NCI-H748 treated with DMSO at 0.1 percent for 48 hours (cell line): ENCODE measurements at regions not wholly inside any gene's neighbourhood (a gene's known extent, or its start where the extent isn't known, plus 50 kb on each side); places are given as distances from the start of the nearest gene placed in this dataset.
A peak's percentile ranks its signal among the peaks of the same experiment; 100 is the strongest.

Experiments
- DNase-seq: peaks from one replicate; lab custom pipeline; 2025; lab: John Stamatoyannopoulos, UW

DNA sequence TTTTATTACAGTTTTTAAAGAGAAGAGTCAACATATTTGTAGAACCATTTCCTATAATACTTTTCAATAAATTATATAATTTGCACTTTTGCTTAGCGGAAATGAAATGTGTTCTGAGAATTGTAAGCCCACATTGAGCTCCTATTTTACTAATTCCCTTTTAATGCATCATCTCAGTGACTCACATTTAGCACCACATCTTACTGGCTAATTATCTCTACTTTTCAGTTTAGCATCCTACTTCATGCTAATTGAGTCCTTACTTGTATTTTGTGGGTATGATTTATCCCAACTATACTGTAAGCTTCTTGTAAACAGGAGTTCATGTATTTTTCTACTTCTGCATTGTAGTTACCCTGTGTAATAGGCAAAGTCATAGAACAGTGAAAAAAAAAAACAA lies 67.5 kb downstream of the TMX1 start:
- DNase-seq: no peak

DNA sequence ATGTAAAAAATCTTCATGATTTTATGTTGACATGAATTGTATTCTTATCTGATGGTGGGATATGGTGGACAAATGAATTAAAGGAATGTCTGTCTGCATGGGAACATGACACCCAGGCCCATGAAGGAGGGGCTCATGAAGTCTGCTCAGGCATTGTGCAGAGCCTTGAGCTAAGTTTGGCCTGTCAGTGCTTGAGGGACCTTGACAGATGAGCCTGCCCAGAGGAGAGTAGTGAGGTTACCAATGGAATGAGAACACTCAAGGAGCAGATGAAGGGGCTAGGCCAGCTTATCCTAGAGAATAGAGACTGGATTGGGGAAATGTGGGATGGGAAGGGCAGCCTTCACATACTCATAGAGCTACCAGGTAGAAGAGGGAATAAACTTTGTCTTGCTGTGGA lies 68.8 kb downstream of the TMX1 start:
- no peak for DNase-seq

DNA sequence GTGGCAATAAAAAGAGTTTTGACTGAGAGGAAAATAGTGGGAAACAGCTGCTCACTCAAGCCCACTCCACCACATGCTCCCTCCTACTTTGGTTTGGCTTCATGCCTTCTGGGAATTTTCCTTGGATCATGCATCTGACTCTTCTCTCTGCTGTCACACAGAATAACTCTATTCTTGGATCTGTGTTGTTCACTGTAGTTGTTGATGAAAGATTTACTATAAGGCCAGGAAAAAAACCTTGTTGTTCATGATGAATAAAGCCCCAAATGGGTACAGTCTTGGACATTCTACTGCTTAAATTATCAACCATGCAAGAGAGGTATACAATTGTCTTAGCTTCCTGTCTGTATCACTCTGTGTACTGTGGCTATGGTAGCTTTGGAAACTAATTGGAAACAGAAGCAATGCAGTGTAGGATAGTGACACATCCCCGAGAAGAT lies 70.5 kb downstream of the TMX1 start:
- no peak for DNase-seq

DNA sequence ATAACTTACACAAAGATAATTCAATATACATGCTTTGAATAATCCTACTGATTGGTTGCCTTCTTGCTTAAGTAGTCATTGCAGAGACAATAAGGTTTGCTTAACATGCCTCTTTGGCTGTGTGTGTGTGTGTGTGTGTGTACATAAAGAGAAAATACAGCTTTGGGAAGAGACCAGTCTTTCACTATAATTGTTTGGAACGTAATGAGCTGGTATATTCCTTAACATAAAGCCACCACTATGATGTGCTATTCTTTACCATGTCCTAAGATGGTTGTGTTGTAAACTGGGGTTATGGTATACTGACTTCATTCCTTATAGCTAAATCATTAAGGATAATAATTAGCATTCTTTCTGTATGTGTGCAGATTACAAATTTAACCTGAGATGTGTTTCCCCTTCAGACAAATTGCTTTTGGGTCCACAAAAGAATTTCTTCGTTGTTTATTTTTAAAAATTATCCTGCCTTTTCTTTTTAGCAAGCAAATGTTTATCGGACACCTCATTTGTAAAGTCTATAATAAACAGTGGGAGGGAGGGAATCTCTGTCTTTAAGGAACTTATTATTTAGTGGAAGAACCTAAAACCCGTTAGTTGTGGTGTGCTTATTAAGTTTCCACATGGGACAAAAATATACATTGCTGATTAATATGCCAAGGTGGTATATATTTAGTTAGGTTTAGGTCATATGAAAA lies 74.4 kb downstream of the TMX1 start:
- no peak for DNase-seq

DNA sequence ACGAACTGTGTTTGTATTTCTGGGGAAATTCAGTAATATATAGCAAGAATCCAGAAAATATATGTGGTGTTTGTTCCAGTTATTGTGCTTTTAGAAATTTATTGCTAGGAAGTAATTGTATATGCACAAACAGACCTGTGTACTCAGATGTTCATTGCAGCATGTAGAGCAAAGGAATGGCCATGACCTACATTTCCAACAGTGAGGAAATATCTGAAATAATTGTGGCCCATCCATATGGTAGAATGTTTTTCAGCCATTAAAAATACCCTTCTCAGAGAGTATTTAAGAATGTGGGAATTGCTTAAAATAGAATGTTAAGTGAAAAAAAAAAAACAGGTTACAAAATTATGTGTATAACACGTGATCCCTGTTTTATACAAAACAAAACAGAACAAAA lies 77.3 kb downstream of the TMX1 start:
- DNase-seq: no peak

DNA sequence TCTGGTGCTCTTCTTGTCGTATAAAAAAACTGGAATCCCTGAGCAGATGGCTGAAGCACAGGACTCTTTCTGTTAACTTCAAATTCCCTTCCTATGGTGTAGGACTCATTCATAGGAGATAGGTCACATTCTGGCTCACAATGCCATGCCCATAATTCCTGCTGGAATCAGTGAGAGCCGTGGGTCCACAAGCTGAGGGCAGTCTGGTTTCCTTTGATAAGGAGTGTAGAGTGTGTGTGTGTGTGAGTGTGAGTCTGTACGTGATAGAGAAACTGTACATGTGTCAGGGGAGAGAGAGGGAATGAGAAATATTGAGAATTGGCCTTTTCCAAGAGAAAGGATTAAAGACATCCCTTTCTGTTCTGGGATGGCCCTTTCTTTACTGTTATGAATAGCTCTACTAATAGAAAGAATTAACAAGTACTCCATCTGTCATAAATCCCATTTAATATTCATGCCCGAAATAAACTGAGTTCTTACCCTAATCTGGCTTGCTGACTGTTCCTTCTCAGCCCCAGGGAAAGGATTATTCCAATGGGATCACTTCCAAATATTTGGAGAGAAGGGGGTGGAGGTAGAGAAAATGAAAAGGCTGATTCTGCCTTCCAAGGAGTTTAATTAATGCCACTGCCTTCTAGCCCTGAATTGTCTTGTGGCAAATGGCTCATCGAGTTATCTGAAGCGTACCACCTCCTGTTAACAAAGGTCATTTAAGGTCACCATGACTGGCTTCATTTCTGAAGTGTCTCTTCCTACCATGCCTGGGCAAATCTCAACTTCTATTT lies 79.0 kb downstream of the TMX1 start:
- no peak for DNase-seq

DNA sequence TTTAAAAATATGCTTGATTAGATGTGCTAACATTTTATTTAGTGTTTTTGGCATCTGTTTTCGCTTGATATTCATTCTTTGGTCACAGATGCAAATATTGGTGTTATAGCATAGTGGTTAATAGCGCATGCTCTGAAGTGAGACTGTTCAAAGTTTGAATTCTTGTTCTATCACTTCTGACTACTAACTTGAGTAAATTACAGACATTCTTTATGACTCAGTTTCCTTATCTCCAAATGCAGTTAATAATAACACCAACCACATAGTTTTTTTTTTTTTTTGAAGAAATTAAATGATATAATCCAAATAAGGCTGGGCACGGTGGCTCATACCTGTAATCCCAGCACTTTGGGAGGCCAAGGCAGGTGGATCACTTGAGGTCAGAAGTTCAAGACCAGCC lies 81.0 kb downstream of the TMX1 start:
- no peak for DNase-seq

DNA sequence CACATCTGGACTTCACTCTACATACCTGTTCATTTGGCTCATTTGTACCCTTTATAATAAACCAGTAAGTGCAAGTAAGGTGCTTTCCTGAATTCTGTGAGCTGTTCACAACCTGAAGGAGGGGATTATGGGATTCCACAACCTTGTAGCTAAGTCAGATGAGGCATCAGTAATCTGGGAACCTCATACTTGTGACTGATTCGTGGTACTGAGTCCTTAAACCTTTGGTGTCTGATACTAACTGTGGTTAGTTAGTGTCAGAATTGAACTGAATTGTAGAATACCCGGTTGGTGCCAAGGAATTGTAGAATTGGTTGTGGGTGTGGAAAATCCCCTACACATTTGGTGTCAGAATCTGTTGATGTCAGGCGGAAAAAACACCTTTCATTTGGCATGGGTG lies 83.4 kb downstream of the TMX1 start:
- DNase-seq: no peak

DNA sequence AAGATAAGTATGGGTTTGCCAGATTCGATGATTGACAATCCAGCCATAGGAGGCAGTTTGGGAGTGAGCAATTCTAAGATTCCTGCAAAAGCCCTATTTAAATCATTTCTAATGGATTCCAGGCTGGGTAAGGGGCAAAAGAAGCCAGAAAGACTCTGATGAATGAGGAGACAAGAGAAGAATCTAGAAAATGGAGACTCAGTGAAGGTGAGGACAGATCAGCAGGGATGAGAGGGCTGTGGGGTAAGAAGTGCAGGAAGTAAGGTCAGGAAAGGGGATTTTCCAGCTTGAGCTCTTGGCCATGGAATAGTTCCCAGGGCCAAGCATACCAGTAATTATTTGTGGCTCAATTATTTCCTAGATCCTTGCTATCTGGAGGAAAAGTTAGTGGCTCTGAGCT lies 87.3 kb downstream of the TMX1 start:
- no peak for DNase-seq

DNA sequence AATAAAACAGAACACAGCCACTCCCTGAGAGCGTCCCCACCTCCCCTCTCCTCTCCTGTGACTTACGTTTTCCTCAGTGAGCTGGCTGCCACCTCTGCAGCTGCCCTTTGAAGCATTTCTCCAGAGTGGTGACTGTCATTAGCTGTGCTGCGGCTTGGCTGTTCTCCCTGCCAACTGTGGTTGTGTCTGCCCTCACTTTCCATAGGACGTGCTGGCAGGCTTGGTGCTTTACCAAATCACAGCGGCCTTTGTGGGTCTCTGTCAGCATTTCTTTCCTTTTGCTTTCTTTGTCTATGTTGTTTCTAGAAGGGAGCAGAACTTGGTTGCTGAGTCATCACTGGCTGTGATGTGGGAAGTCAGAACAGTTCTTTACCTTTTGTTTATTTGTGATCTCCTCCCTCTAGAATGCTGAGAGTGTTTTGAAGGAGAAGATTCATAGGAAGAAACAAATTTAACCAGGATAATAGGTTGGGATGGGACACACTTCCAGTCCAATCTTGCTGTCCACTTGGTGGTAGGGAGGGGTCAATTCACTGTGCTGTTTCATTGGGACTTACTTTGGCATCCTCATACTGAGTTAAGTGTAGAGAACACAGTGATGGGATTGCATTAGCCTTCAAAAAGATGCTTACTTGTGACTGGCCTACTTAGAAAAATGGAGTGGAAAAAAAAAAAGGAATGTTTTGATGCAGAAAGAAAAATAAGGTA lies 88.2 kb downstream of the TMX1 start:
- DNase-seq: no peak

DNA sequence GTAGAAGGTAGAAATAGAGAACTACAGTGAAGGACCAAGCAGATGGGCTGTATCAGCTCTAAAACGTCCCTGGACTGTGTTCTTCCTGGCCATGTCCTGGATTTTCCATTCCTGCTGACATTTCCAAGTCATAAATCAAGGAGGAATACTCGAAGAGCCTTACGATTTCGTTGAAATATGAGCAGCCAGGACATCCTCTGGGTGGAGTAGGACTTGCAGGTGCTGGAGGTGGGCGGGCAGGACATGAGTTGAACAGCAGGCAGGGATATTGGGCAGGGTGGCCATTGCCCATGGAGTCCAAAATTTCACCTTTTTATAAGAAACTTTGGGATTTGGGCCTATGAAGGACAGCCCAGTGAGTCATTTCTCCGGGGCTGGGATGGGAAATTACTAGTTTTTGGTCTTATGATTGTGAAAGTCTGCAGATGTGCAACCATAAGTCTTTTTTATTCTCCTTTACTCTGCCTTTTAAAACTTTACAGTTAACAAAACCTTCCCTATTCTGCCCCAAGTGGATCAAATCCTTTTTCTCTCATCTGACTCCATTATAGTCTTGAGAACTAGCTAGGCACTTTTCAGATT lies 88.8 kb downstream of the TMX1 start:
- DNase-seq: no peak

DNA sequence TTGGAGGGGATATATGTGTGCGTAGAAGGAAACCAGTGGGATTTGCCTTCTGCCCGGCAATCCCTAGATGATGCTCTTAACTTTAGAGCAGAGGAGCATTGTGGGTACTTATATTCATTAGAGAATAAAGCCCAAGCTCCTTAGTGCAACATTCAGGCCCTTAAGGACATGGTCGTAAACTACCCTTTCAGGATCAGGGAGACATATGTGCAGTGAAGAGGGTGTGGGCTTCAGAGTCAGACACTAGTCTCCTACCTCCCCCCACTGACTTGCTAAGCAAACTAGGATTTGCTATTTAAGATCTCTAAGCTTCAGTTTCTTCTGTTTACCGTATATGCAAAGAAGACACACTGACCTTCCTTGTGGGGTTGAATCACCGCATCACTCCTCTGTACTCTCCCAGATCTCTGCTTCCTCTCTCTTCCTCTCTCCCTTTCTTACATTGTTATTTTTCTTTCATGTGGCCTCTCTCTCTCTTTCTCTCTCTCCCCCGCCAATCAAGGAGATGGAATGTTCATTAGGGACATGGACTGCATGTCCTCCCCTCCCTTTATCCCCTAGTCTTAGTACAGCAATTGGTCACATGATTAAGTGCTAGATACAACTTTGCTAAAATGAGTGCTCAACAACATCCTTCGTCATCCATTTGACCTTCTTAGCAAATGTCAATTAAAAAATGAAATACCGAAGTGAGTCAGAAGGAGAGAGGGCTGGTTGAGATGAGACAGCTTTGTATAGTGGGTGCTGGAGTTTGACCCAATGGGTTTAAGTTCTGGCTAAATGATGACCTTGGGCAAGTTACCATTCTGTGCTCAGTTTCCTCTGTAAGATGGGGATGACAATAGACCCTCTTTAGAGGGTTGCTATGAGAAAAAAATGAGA lies 91.7 kb downstream of the TMX1 start:
- no peak for DNase-seq

DNA sequence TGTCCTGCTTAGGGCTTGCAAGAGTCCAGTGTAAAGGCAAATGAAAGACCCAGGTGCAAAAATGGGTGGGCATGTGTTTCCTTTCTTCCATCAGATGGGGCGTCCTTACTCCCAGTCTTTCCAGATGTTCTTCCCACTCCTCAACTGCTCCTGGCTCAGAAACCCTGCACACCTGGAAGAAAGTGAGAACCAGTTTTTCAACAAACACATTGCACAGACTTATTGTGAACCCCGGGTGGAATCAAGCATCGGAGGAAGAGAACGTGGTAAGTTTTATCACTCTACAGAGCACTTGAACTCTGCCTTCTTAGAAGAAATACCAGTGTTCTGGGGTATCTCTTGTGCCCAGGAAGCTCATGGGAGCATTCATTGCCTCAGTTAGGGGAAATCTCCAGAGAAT lies 93.3 kb downstream of the TMX1 start:
- no peak for DNase-seq

DNA sequence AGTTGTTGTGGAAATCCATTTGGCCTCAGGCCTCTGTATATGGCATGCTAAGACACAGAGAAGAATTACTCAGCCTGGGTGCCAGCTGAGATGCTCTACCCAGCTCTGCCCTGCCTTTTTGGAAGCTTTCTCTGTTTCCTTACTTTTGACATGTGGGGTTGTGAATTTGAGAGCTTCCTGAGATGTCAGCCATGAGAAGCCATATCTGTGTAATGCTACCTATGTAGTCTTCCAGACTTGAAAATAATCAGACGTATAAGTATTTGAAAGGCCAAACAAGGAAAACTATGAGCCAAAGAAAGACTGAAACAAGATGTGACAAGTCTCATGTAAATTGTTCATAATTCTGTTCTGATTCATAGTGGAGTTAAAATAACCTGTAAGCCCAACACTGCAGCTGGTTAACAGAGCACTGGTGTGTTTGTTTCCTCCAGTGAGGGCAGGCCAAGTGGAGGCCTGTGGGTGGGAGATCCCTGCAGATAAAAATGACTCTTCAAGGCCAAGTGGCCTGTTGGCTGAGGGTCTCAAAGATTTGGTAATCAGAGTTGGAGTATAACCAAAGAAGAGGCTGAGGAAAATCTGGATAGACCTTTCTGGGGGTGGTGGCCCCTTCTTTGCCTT lies 94.0 kb downstream of the TMX1 start:
- DNase-seq: no peak

DNA sequence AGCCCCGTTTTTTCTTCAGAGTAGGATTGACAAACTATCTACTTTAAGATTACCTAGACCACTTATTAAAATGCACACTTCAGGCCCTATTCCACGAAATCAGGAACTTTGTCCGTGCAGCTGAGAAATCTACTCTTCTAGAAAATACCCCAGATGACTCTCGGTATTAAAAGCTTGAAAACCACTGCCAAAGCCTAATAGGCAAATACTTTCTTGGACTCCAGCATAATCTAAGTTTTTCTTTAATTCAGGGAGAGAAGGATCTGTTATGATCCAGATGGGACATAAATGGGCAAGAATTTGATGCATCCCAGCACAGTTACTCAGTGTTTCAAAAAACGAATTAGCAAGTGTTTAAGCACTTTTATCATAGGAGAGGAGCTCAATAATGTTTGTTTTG lies 94.5 kb downstream of the TMX1 start:
- DNase-seq: no peak

DNA sequence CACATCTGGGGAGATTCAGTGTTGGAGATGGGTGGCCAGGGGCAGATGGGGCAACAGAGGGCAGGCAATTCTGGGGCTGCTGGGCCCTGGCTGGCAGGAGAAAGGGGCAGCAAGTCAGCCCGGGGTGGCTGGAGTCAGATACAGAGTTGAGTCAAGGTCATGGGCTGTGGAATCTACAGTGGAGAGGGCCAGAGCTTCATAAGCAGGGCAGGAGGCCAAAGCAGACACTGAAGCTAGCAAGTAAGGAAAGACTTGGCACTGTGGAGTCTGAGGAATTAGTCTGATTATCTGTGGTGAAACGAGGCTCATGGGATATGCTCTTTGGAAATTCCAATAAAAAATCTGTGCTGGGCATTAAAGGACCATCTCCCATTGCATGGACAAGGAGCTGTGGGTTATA lies 95.5 kb downstream of the TMX1 start:
- DNase-seq: no peak

DNA sequence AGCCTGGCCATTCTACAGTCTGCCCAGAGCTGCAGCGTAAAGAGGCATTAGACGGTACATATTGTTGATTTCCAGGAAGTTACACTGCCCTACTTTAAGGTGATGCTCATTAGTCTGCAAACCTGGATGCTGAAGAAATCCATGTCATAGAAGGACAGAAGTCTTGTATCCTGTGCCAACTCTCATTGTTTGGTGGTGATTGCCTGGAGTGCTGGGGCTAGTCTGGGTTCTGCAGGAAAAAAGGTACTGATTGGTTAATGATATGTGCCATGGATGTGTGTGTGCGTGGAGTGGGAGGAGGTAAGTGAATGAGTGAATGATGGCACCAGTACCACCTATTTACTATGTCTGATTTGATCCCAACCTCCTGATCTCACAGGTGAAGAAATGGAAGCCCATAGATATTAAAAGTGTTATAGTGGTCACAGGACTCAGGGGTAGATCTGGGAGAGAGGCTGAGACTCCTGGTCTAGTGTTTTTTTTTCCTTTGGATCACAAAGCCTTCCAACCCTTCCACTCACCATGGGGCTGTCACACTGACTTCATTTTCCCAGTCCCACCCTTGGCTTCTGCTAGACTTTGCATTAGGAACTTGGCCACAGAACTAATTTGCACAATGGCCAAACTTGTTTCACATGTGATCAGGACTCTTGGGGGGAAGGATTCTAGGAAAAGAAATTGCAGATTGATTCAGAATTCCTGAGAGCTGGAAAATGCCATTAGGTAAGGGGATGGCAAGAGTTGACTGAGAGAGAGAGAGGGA lies 96.1 kb downstream of the TMX1 start:
- no peak for DNase-seq

DNA sequence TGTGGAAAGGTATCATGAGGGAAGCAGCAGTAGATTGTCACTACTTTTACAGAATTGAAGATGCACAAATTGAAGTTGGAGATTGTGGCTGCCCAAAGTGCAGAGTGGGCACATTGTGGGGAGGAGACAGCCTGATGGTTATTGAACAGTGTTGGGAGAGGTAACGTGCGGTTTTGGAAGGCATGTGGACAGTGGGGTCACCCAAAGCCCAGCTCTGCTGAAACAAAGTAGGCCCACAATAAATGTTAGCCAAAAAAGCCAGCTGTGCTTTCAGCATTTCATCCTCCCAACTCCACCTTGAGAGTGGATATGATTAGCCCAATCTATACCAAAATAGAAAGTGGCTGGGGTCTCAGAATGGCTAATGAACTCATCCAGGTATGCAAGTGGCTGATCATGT lies 96.7 kb downstream of the TMX1 start:
- no peak for DNase-seq

DNA sequence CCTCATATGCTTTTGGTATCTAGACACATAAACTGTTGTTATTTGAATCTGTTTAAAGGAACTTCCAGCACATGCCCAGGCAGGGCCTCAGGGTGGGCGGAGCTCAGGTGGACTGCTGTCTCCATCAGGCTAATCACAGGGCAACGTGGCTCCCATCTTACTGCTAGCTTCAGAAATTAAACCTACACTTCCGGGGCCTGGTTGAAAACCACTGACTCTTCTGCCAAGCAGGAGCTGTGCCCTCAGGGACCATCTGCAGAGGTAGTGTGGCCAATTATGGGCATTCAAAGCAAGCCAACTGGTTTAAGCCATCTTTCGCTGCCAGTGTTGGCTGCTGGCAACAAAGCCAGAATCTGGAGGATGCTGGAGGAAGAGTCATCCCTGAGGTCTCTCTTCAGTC lies 97.5 kb downstream of the TMX1 start:
- DNase-seq: no peak

DNA sequence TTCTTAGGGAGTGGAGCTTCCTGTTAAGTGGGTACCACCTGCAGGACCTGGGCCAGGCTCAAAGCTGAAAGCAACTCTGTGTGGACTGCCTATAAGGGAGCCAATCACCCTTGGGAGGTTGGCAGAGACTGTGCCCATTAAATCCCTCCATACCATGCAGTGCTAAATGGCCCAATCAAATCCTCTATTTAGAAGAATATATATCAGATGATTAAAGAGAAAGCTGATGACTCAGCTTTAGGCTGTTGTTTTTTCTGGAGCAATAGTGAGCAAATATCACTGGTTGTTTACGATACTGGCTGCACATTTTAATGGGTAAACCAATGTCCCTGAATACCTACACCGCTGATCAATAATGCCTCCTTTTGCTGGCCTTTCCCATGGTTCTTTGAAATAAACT lies 101.3 kb downstream of the TMX1 start:
- DNase-seq: no peak

DNA sequence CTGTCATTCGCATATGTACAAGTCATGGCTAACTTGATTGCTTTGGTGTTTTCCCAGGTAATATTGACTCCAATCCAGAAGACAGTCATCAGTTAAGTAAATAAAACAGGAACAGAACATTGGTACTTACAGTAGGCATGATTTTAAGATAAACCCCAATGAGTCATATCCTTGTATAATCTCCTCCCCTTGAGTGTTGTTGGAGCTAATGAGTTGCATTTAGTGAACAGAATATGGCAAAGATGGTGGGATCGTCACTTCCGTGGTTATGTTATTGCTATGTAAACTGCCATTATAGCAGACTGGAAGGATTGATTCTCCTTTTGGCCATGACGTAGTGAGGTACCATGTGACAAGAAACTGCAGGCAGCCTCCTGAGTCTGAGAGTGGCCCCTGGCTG lies 102.2 kb downstream of the TMX1 start:
- peak; percentile 36 for DNase-seq
